GM18868 (cell line): ENCODE measurements at regions not wholly inside any gene's neighbourhood (a gene's known extent, or its start where the extent isn't known, plus 50 kb on each side); places are given as distances from the start of the nearest gene placed in this dataset.

Source experiments
- ATAC-seq: cut with Tn5 transposase; IDR thresholded peaks from one replicate; pipeline ENCODE4 v1.9.1; 2021; ENCODE audit warnings: mild to moderate bottlenecking, moderate library complexity; ENCODE audit not compliant: unreplicated experiment

DNA sequence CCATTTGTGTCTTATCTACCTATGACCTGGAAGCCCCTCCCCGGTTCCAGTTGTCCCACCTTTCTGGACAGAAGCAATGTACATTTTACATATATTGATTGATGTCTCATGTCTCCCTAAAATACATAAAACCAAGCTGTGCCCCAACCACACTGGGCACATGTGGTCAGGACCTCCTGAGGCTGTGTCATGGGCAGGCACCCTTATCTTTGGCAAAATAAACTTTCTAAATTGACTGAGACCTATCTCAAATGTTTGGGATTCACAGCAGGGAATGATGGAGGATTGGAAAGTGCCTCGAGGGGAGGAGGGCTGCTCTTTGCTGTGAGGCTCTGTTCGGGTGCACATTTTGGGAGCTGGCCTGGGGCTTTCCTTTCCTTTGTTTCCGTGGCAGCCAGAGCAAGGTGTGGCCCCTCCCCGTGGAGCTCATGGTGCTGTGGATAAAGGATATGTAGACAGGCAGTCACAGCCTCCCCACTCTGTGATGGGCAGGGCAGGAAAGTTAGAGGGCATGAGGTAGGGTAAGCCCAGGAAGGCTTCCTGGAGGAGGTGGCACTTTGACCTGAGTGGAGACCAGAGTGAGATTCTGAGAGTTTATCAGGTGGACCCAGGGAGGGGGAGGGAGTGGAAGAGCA, 615.6 kb downstream of the TBC1D22A start:
- no peak for ATAC-seq

DNA sequence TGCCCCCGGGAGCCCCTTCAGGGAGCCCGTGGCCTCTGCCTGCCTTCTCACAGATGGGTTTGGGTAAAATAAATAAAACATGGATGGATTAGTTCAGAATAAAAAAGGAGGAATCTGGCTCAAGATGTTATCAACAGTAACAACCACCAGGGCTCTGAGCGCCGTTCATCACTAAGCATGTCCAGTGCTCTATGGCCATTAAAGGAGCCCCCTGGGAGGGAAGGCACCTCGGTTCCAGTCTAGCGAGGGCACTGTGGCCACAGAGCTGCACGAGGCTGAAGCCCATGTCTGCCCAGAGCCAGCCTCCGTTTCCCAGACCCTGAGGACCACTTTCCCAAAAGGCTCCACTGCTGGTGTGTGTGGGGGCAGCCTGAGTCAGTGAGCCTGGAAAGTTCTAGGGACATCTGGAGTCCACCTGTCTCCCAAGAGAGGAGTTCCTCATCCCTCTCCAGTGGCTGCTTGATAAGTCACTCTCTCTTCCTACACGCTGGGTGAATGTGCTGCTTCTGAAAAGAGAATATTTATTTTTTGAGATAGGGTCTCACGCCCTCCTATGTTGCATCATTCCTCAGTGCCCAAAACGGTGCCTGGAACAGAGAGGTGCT, 614.6 kb downstream of the TBC1D22A start:
- ATAC-seq = no peak

DNA sequence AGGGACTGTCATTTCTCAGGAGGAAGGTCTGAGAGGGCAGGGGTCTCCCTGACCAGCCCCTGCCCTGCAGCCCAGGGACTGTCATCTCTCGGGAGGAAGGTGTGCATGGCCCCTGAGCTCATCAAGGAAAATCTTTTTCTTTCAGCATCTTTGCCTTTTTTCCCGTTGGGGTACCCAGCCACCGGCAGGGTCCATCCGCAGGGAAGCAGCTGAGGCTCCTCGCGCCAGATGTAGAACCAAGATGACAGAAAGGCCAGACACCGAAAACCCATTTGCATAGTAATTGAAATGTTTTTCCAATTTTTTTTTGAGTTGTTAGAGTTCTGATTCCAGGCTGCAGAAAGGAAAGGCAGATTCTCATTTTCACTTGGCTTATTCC, 613.9 kb downstream of the TBC1D22A start:
- ATAC-seq = no peak

DNA sequence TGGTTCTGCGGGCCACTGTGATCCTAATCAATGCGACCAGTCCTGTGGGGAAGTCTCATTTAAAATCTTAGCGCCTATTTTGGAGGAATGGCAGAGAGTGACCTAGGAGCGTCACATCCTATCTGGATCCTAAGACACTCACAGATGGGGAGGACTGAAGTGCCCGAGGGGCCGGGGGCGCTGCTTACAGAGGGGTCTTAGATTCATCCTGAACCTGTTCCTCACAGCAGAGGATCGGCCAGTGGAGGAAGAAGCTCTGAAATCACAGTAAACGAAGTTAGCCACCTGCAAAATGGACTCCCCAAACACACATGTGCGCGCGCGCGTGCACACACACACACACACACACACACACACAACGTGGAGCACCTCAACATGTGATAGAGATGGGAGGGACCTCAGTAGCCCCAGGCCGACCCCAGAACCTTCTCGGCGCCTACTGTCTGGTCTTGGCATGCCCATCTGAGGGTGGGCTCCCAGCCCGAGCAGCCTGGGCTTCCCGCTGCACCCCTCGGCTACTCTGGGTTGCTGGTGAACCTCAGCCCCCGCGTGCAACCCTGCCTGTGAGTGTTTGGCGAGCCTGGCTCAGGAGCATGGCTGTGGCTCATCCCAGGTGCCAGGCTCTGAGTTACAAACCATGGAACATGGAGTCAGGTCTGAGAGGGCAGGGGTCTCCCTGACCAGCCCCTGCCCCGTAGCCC, 613.3 kb downstream of the TBC1D22A start:
- no peak for ATAC-seq

DNA sequence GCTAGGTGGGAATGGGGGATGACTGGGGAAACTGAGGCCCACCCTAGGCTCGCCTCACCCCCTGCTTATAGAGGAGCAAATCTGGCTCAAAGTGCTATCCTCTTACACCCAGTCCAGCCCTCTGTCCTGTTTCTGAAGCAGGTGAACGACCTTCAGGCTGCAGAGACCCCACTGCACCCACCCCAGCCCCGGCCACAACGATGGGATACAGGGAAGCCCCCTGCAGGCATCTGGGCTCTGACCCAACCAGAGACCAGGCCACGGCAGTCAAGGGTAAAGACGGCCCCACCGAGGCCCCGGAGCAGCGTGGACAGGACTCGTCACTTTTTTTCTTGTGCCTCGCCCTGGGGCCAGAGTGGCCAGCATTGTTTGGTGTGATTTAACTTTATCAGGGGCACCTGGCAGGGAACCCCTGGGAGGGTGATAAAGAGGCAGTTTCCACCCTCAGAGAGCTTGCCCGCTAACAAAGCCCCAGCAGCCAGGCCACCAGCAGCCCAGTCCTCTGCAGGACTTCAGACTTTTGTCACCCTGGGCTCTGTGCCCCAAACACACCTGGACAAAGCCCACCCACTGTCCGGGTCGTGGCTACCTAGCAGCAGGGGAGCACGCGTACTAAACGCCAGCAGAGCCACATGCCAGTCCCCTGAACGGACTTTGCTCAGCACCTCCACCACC, 612.6 kb downstream of the TBC1D22A start:
- ATAC-seq = no peak

DNA sequence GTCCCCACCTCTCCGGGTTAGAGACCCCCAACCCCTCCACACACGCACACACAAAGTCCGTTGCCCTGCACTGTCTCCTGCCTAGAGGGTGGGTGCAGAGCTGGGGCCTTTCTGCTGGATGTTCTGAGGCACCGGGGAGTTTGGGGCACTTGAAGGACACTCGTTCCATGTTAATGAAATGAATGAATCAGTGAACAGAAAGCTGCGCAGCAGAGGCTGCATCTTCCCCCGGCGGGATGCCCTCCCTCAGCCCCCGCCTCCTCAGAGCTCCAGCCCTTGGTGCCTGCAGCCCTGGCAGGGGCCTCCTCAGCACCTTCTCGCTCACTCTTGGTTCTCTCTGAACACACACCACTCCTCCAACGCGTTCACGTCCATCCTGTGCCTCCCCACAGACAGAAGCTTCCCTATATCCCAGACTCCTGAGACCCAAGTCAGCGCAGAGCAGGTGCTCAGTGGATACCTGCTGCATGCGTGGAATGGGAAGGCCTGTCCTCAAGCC, 611.9 kb downstream of the TBC1D22A start:
- no peak for ATAC-seq

DNA sequence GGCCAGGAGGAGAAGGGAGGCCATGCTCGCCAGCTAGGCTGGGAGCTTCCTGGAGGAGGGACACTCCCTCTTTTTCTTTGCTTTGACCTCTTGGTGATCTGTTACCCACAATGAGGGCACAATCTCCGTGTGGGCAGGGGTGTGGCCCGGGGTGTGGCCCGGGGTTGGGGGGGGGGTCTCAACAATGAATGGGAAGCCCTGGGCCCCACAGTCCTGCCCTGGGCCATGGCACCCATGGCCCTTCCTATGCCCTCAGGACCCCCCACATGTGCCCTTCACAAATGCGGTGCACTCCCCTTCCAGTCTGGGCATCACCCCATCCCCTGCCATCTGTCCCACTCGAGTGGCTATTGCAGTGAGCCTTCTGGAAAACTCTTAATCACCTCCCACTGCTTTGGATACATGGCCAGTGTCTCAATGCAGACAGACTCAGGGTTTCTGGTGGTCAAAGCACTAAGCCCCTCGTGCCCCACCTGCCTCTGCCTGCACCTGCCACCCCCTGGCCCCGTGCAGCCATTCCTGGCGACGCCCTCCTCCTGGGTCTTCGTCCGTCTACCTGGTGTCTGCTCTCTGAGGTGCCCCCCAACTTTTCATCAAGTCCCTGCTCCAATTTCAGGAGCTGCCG, 611.3 kb downstream of the TBC1D22A start:
- ATAC-seq = no peak

DNA sequence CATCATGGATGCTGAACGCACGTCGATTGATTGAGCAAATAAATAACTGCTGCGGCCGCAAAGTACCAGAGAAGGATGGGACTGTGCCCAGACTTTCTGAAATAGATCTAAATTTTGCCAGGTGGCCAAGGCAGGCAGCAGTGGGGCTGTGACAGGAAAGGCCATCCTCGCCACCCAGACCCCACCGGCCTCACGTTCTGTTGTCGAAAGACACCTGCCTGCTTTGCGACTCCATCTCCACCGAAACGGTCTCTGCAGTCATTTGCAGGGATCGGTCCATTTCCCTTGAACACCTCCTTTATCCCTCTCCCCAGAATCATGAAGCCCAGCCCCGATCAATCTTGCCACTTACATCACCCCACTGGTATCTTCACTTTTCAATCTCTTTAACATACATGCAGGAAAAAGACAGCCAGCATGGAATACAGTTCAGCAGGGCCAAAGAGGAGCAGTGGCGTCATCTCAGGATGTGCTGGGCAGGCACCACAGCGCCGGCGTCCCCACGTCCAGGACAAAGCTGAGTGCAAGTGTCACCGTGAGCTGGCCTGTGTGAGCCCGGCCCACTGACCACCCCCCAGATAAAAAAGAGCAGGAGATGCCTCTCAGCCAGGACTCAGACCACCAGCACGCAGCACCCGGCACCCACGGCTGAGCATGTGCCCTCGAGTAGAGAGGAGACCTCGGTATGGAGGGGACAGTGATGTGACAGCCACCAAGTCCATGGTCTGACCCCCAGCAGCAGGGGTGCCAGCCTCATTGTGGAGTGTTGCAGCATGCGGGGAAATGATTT, 610.3 kb downstream of the TBC1D22A start:
- ATAC-seq = no peak

DNA sequence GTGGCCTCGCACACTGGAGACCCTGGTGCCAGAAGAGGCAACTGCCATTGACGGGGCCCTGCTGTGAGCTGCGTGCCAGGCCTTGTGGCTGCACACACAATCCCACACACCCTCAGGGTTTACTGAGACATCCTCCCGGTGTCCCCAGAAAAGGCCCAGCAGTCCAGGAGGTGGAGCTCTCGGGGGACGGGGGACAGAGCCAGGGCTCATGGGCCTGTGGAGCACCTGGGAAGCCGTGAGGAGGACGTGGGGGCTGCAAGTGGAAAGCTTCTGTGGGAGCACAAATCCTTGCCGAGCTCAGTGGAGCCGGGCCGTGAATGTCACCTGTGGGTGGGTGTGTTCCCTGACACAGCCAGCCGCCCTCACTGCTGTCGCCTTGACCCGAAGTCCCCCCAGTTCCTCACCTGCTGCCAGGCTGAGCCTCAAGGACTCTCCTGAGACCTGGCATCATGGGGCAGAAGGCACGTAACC, 609.7 kb downstream of the TBC1D22A start:
- no peak for ATAC-seq

DNA sequence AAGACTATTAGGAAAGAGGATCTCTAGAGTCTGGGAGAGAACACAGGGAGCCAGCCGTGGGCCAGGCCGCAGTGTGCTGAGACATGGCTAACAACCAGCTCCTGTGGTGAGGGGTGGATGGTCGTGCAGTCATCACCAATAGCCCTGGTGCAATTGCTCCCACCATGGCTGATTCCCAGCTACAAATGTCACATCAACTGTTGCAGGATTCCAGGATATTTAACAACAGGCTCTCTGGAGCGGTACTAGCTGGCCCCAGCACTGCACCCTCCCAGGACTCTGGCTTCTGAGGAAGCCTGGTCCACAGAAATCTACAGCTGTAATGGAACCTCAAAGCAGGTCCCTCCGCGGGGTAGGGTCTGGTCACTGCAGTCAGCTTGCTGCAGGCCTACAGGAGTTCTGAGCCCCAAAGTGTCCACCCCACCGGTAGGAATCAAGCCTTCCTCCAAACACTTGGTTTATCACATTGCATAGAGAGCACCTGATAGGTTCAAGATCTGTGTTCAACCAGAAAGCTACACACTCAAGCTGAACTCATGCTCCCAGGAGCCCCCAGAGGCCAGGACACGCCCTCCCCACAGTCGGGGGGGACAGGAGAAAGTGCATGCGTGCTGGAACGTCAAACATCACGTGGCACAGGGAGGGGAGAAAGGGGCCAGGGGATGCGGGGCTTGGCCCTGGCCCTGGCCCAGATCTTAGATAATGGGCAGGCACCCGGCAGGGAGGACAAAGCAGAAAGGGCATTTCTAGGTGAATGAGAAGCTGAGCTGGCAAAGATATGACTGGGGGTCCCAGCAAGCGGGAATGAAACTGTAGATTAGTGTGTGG, 609.0 kb downstream of the TBC1D22A start:
- no peak for ATAC-seq

DNA sequence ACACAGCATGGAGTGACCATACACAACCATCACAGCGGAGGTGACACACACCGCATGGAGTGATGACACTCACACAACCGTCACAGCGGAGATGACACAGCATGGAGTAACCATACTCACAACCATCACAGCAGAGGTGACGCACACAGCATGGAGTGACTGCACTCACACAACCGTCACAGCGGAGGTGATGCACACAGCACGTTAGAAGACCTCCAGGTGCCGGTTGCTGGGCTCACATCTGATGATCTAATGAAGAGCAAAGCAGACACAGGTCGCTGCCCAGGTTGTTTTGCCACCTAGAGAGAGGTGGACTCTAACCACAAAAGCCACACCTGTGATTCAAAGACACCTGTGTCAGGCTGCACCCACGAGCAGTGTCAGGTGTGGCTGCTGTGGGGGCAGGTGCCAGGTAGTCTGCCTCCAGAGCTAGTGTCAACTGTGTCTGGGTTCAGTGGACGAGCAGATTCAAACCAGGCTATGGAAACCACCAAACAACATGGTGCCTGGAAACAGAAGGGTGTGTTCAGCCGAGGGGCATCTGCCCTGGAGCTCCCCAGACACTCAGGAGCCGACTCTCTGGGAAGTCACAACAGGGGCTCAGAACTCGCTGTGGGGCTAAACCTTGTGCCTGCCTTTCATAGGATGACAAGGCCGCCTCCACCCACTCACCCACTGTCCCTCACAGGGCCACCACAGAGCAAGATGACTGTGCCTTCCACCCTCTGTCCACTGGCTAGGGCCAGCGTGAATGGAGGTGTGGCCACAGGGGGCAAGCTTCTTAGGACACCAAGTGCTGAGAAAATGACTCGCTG, 608.2 kb downstream of the TBC1D22A start:
- ATAC-seq = no peak

DNA sequence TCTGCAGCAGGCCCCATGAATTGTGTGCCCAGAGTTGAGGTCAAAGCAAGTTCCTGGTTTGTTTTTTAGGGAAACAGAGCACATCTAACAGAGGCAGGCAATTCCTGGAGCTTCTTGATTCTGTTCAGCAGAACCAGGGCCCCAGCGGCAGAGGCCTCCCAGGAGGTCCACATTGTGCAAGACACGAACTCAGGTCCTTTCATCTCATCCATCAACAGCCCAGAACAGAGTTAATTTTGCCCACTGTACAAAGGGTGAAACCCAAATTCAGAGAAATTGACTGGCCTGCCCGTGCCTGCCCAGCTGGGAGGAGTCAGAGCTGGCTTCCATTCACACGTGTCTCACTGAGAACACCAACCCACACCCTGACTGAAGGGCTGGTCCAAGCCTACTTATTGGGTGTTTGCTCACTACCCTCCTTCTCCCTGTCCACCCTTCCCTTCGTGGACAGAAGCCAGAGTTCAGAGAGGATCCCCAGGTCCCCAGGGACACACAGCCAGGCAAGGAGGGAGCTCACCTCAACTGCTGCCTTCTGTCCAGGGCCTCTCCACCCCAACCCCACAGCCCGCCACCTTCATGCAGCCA, 607.1 kb downstream of the TBC1D22A start:
- ATAC-seq = no peak

DNA sequence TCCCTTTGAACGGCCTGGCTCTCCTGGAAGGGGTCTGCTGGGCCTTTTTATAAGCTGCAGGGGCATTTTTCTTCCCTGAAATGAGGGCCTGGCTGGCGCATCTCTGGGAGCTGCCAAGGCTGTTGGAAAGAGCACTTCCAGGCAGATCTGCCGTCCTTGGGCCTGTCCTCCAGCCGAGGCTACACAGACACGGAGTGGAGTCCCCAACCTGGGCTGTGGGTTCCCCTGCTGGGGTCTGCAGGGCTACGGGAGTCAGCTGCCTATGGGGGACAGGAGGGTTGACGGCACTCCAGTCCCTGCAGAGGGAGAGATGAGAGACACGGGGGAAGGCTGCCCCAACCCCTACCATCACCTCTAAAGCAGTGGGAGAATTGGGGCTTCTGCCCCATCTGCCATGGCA, 606.6 kb downstream of the TBC1D22A start:
- no peak for ATAC-seq

DNA sequence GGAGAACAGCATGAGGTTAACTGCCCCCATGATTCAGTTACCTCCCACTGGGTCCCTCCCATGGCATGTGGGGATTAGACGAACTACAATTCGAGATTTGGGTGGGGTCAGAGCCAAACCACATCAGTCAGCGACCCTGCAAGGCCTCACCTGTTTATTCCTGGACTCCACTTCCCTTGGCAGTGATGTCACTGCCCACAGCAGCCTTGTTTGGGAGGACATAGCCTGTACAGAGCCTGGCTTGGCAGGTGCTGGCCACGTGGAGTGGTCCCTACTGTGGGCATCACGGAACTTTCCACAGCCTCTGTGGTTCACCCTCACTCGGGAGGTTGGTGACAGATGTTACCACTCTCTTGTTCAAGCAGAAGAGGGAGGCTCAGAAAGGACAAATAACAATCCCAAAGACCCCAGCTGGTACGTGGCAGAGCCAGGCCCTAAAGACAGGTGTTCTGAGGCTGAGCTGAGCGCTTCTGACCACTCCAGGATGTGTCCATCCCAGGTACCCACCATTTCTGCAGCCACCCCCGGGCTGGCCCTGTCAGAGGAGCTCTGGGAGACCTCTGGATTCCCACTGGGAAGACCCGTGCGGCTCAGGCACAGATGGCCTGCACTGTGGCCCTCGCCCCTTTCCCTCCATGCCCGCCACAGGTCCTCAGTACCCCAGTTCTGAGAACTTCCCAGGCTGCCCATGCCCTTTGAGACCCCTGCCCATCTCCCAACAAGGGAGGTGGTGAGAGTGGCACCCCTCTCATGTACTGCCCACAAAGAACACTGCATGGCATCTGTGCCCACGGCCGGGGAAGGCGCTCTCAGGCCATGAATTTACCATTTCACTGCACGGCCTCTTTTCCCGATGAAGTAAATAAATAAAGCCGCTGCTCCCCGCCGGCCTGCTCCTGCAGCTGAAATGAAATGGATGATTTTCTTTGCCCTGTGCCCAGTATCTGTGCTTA, 605.8 kb downstream of the TBC1D22A start:
- ATAC-seq = no peak

DNA sequence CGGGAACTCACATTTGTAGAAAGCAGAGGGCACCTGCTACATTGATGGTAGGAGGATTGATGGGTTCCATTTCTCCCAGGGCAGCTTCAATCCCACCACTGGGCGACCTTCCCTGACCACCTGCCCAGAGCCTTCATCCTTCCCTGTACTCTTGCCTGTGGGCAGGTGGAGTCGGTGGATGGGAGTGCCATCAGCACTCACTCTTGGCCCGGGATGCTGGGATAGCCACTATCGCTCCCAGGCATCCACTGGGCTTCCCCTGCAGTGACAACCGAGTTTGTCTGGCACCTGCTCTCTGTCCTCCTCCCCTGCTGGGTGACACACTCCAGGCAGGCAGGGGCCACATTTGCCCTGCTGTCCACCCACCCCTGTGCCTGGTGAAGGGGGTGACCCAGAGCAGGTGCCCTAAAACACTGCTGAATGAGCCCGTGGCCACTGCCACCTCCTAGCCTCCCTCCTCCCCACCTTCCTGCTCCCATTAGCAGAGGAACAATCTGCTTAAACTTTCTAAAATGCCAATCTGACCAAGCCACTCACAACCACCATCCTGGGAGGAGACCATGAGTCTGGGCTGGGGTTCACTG, 604.7 kb downstream of the TBC1D22A start:
- ATAC-seq = no peak

DNA sequence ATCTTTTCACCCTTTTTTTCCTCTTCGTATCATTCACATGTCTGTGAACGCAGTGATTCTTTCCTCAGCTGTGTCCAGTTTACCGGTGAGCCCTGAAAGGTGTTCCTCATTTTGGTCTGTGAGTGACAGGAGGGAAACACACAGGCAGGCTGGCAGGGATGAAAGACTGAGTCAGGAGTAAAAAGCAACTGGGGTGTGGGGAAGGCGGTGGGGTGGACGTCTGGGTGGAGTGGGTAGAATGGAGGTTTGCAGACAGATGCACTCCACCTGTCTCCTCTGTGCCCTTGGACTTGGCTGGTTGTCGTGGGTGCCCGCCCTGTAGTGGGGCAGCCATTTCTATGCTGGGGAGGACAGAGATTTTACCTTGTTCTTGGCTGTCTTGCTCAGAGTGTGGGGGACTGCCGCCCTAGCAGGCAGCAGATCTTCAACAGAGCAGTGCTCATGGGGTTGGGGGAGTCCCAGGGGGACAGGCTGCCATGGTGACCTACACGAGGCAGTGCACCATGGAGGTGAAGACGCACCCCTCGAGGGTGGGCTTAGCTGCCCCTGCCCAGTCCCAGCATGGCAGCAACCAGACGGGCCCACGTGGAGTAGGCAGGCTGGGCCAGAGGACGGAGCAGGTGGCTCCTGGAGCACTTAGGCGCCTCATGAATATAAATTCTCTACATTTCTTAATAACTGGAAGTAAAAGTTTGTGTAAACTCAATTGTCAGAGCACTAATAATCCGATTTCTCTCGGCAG, 603.7 kb downstream of the TBC1D22A start:
- no peak for ATAC-seq
